Kidney (tissue), 13 donors: ENCODE measurements at regions not wholly inside any gene's neighbourhood (a gene's known extent, or its start where the extent isn't known, plus 50 kb on each side); places are given as distances from the start of the nearest gene placed in this dataset.

Experiments
- DNase-seq, 5 donors: peaks; one replicate each; pipeline ENCODE4 v3.0.0-alpha.2; 2013 to 2020
- FAIRE-seq: peaks from 2 replicates; lab custom pipeline; 2012; peaks lifted over from hg19 to GRCh38; lab: Jason Lieb, UNC
- H3K27ac ChIP-seq, 2 donors: one replicate each; pipeline ENCODE4 v1.7.0; 2013; ENCODE audit warnings: low read depth in 2 of 2, low read length in 2 of 2, inconsistent platforms in 1 of 2
- H3K27me3 ChIP-seq: one replicate; pipeline ENCODE4 v1.7.1; 2013; ENCODE audit warnings: low read length, inconsistent platforms; ENCODE audit not compliant: control insufficient read depth, insufficient read depth
- H3K36me3 ChIP-seq, 3 donors: one replicate each; pipeline versions ENCODE4 v1.7.0 to v1.7.1; 2013; ENCODE audit warnings: low read length in 3 of 3, control low read depth in 1 of 3, inconsistent platforms in 1 of 3; ENCODE audit not compliant: insufficient read depth in 3 of 3, control insufficient read depth in 2 of 3
- H3K4me1 ChIP-seq, 3 donors: one replicate each; pipeline versions ENCODE4 v1.7.0 to v1.7.1; 2013; ENCODE audit warnings: low read length in 3 of 3, inconsistent platforms in 1 of 3, low read depth in 1 of 3; ENCODE audit not compliant: control insufficient read depth in 2 of 3, insufficient read depth in 2 of 3
- H3K4me3 ChIP-seq, 3 donors: one replicate each; pipeline versions ENCODE4 v1.7.0 to v1.8.1; 2013; ENCODE audit warnings: low read length in 3 of 3, control low read depth in 1 of 3, inconsistent platforms in 1 of 3
- H3K9ac ChIP-seq, 3 donors: one replicate each; pipeline versions ENCODE4 v1.7.0 to v1.7.1; 2013; ENCODE audit warnings: low read length in 3 of 3, control low read depth in 1 of 3, inconsistent platforms in 1 of 3
- H3K9me3 ChIP-seq, 3 donors: one replicate each; pipeline versions ENCODE4 v1.7.0 to v1.7.1; 2013; ENCODE audit warnings: low read length in 3 of 3, control low read depth in 1 of 3, inconsistent platforms in 1 of 3; ENCODE audit not compliant: control insufficient read depth in 2 of 3, insufficient read depth in 1 of 3
- CTCF ChIP-seq: IDR thresholded peaks from 3 replicates; pipeline ENCODE4 v1.5.1; 2012; ENCODE audit warnings: mild to moderate bottlenecking, moderate library complexity, borderline replicate concordance; ENCODE audit not compliant: insufficient read depth; ENCODE audit errors: extremely low read depth
- intact Hi-C: fragments of 100-400 bp; cut with DNase I; formaldehyde crosslinking; loops from one replicate; pipeline ENCODE4 v1.11.1; 2022
- donor health status: control.
- donor health status: control.
- donor health status: control.
- donor health status: control.
- donor health status: control.
- donor health status: DM: yes; HTN: yes; CAD: no.
- donor health status: Normal renal cell carcinoma (clear cell type).

- H3K9me3 ChIP-seq, result no peaks in the 10 kb centered on the region
- intact Hi-C loops, result no loop called here
- H3K9ac ChIP-seq, result no peak overlapping the region
- no peaks in the 10 kb centered on the region for H3K36me3 ChIP-seq
- H3K4me1 ChIP-seq, result no peaks in the 10 kb centered on the region
- H3K27me3 ChIP-seq, result no peaks in the 10 kb centered on the region
- H3K27ac ChIP-seq, result no peak overlapping the region
- FAIRE-seq, result no peak
- no peak for DNase-seq
- no peak for TF ChIP-seq CTCF
- no peak overlapping the region for H3K4me3 ChIP-seq
Observed at GRCh38 chr4:13236485-13236884, 247.7 kb downstream of the RAB28 start.

GRCh38 chr4:13233755-13234154 lies 250.4 kb downstream of the RAB28 start:
- Histone ChIP-seq H3K4me1 (no peaks in the 10 kb centered on the region), H3K27me3 (no peaks in the 10 kb centered on the region), H3K4me3 (no peak overlapping the region), H3K36me3 (no peaks in the 10 kb centered on the region), H3K9ac (no peak overlapping the region), H3K27ac (no peak overlapping the region), H3K9me3 (no peaks in the 10 kb centered on the region)
- DNase-seq (no peak), FAIRE-seq (no peak)
- no peak for TF ChIP-seq CTCF
- intact Hi-C loops, result no loop called here

GRCh38 chr4:13219971-13220370 lies 264.2 kb downstream of the RAB28 start:
- H3K4me1 ChIP-seq, result no peaks in the 10 kb centered on the region
- FAIRE-seq (no peak), DNase-seq (no peak)
- no peaks in the 10 kb centered on the region for H3K9me3 ChIP-seq
- H3K27ac ChIP-seq, result no peak overlapping the region
- TF ChIP-seq CTCF, result no peak
- no peak overlapping the region for H3K4me3 ChIP-seq
- no peaks in the 10 kb centered on the region for H3K36me3 ChIP-seq
- no peaks in the 10 kb centered on the region for H3K27me3 ChIP-seq
- intact Hi-C loops, result no loop called here
- H3K9ac ChIP-seq, result no peak overlapping the region

- Histone ChIP-seq H3K9ac (no peak overlapping the region), H3K27ac (no peak overlapping the region), H3K4me3 (no peak overlapping the region), H3K27me3 (no peaks in the 10 kb centered on the region), H3K9me3 (no peaks in the 10 kb centered on the region), H3K36me3 (no peaks in the 10 kb centered on the region), H3K4me1 (no peaks in the 10 kb centered on the region)
- no peak for TF ChIP-seq CTCF
- intact Hi-C loops, result no loop called here
- FAIRE-seq (no peak), DNase-seq (no peak)
Observed at GRCh38 chr4:13218326-13218958, 265.7 kb downstream of the RAB28 start.
